ENCODE measurements at regions not wholly inside any gene's neighbourhood (a gene's known extent, or its start where the extent isn't known, plus 50 kb on each side); places are given as distances from the start of the nearest gene placed in this dataset.

- no peak overlapping the region for H3K4me3 ChIP-seq (ENCODE audit: low read length)
- H3K79me2 ChIP-seq (replicated peaks; ENCODE audit: insufficient read depth, low read length) = no peaks in the 10 kb centered on the region
- no peaks in the 10 kb centered on the region for H3K36me3 ChIP-seq (ENCODE audit: insufficient read depth, low read length)
- no peak overlapping the region for H3K27ac ChIP-seq (ENCODE audit: low read length)
- H3K27me3 ChIP-seq (ENCODE audit: insufficient read depth, low read depth, low read length) = no peaks in the 10 kb centered on the region
- H4K20me1 ChIP-seq (ENCODE audit: insufficient read depth) = no peaks in the 10 kb centered on the region
- no peak overlapping the region for H2AFZ ChIP-seq (ENCODE audit: low read depth, low read length)
- TF ChIP-seq TAF1 (IDR thresholded peaks at IDR 0.05; ENCODE audit: low read depth) (no peak), MXI1 (conservative IDR thresholded peaks at IDR 0.05; ENCODE audit: poor library complexity, severe bottlenecking) (no peak), EZH2 (IDR thresholded peaks at IDR 0.05; ENCODE audit: borderline replicate concordance, insufficient read depth, low read length, poor library complexity, severe bottlenecking) (no peak), CTCF (IDR thresholded peaks at IDR 0.05; ENCODE audit: poor library complexity, severe bottlenecking) (no peak), REST (IDR thresholded peaks at IDR 0.05; ENCODE audit: borderline replicate concordance) (no peak), SMC3 (conservative IDR thresholded peaks at IDR 0.05; ENCODE audit: poor library complexity) (no peak), RAD21 (conservative IDR thresholded peaks at IDR 0.05) (no peak), EP300 (conservative IDR thresholded peaks at IDR 0.05; ENCODE audit: poor library complexity, severe bottlenecking) (no peak), POLR2AphosphoS5 (IDR thresholded peaks at IDR 0.05) (no peak)
- H3K9ac ChIP-seq (ENCODE audit: low read length) = no peak overlapping the region
- H3F3A ChIP-seq (ENCODE audit: insufficient read depth, low read length, poor library complexity, severe bottlenecking) = no peaks in the 10 kb centered on the region
- no peaks in the 10 kb centered on the region for H3K9me3 ChIP-seq (ENCODE audit: low read length)
- H3K4me2 ChIP-seq (ENCODE audit: low read length) = no peak overlapping the region
- H3K9me2 ChIP-seq (ENCODE audit: insufficient read depth, low read length) = no peaks in the 10 kb centered on the region
Measured at GRCh38 chr5:167973126-167973525, 318.3 kb upstream of the WWC1 start.

GRCh38 chr5:167984951-167985350 is 306.5 kb upstream of the WWC1 start:
- TF ChIP-seq MXI1 (conservative IDR thresholded peaks at IDR 0.05; ENCODE audit: poor library complexity, severe bottlenecking) (no peak), TAF1 (IDR thresholded peaks at IDR 0.05; ENCODE audit: low read depth) (no peak), POLR2AphosphoS5 (IDR thresholded peaks at IDR 0.05) (no peak), REST (IDR thresholded peaks at IDR 0.05; ENCODE audit: borderline replicate concordance) (no peak), RAD21 (conservative IDR thresholded peaks at IDR 0.05) (no peak), EP300 (conservative IDR thresholded peaks at IDR 0.05; ENCODE audit: poor library complexity, severe bottlenecking) (no peak)
- H3K27me3 ChIP-seq (ENCODE audit: insufficient read depth, low read depth, low read length) = no peaks in the 10 kb centered on the region
- H3K4me3 ChIP-seq (ENCODE audit: low read length) = no peak overlapping the region
- H3F3A ChIP-seq (ENCODE audit: insufficient read depth, low read length, poor library complexity, severe bottlenecking) = no peaks in the 10 kb centered on the region
- peaks cover 5% of the 10 kb centered on the region for H3K36me3 ChIP-seq (ENCODE audit: insufficient read depth, low read length)
- H3K9ac ChIP-seq (ENCODE audit: low read length) = no peak overlapping the region
- H2AFZ ChIP-seq (ENCODE audit: low read depth, low read length) = no peak overlapping the region
- no peaks in the 10 kb centered on the region for H3K9me2 ChIP-seq (ENCODE audit: insufficient read depth, low read length)
- H3K4me2 ChIP-seq (ENCODE audit: low read length) = no peak overlapping the region
- H4K20me1 ChIP-seq (ENCODE audit: insufficient read depth) = no peaks in the 10 kb centered on the region
- no peaks in the 10 kb centered on the region for H3K9me3 ChIP-seq (ENCODE audit: low read length)
- H3K79me2 ChIP-seq (replicated peaks; ENCODE audit: insufficient read depth, low read length) = no peaks in the 10 kb centered on the region
- no peak overlapping the region for H3K27ac ChIP-seq (ENCODE audit: low read length)
